Endodermal cell (in vitro differentiated cells): ENCODE measurements at regions not wholly inside any gene's neighbourhood (a gene's known extent, or its start where the extent isn't known, plus 50 kb on each side); places are given as distances from the start of the nearest gene placed in this dataset.
"Not testable (repeated sequence)": the region's sequence is repeated elsewhere in the genome, so short reads cannot be mapped to it uniquely, and the experiment has no call there.

Source experiments
- DNase-seq: peaks from one replicate; pipeline ENCODE4 v3.0.0-alpha.2; 2017
- H3K27ac ChIP-seq: 2 replicates; pipeline ENCODE4 v1.5.1; 2013; ENCODE audit warnings: mild to moderate bottlenecking, low read depth, low read length, moderate library complexity
- H3K27me3 ChIP-seq: 2 replicates; pipeline ENCODE4 v1.6.1; 2013; ENCODE audit warnings: mild to moderate bottlenecking, low read length, moderate library complexity; ENCODE audit not compliant: insufficient read depth, control insufficient read depth, poor library complexity, severe bottlenecking
- H3K36me3 ChIP-seq: 2 replicates; pipeline ENCODE4 v1.7.0; 2013; ENCODE audit warnings: mild to moderate bottlenecking, low read length, moderate library complexity; ENCODE audit not compliant: control insufficient read depth, insufficient read depth
- H3K4me1 ChIP-seq: one replicate; pipeline ENCODE4 v1.7.0; 2013; ENCODE audit warnings: low read length; ENCODE audit not compliant: control insufficient read depth, insufficient read depth
- H3K4me3 ChIP-seq: 2 replicates; pipeline ENCODE4 v1.5.1; 2013; ENCODE audit warnings: mild to moderate bottlenecking, low read length, moderate library complexity
- H3K9ac ChIP-seq: 2 replicates; pipeline ENCODE4 v1.6.1; 2013; ENCODE audit warnings: mild to moderate bottlenecking, low read length, moderate library complexity; ENCODE audit not compliant: poor library complexity, severe bottlenecking; ENCODE audit errors: extremely low read depth
- H3K9me3 ChIP-seq: 2 replicates; pipeline ENCODE4 v1.6.1; 2013; ENCODE audit warnings: mild to moderate bottlenecking, low read length, moderate library complexity; ENCODE audit not compliant: control insufficient read depth
- H3K27ac Mint-ChIP-seq: 2 replicates; pipeline ENCODE4 v1.8.0; 2020; ENCODE audit warnings: mixed read lengths
- H3K27me3 Mint-ChIP-seq: 2 replicates; pipeline ENCODE4 v1.8.0; 2021; ENCODE audit warnings: mild to moderate bottlenecking, mixed read lengths; ENCODE audit not compliant: insufficient read depth
- H3K36me3 Mint-ChIP-seq: 2 replicates; pipeline ENCODE4 v1.8.0; 2020; ENCODE audit warnings: low read depth, mixed read lengths
- H3K4me1 Mint-ChIP-seq: 2 replicates; pipeline ENCODE4 v1.8.0; 2020; ENCODE audit warnings: mixed read lengths
- H3K4me3 Mint-ChIP-seq: 2 replicates; pipeline ENCODE4 v1.8.0; 2020; ENCODE audit warnings: mild to moderate bottlenecking, moderate library complexity, mixed read lengths
- H3K9me3 Mint-ChIP-seq: 2 replicates; pipeline ENCODE4 v1.8.0; 2020; ENCODE audit warnings: mild to moderate bottlenecking, mixed read lengths
- CTCF ChIP-seq: fragments of 200-600 bp; sonication (generic); conservative IDR thresholded peaks from 2 replicates; pipeline ENCODE4 v1.5.0; 2021; ENCODE audit warnings: antibody characterized with exemption, mild to moderate bottlenecking
- WGBS, 2 experiments: methylation state at CpG; one replicate each; pipeline versions ENCODE4 v1.1.5 to v1.1.7; 2013; ENCODE audit warnings: missing lambda C conversion rate in 2 of 2, mixed read lengths in 1 of 2; ENCODE audit not compliant: insufficient coverage in 1 of 2, insufficient read length in 1 of 2; 5-methylcytosine and 5-hydroxymethylcytosine counted together

GRCh38 chr10:2899246-2899951 is 167.9 kb upstream of the PFKP start:
- Mint-ChIP-seq H3K36me3 (no peaks in the 10 kb centered on the region), H3K4me3 (no peak overlapping the region), H3K27ac (no peak overlapping the region), H3K4me1 (no peaks in the 10 kb centered on the region), H3K9me3 (no peaks in the 10 kb centered on the region), H3K27me3 (peaks cover 2% of the 10 kb centered on the region)
- TF ChIP-seq CTCF, result no peak
- Histone ChIP-seq H3K4me1 (no peaks in the 10 kb centered on the region), H3K9me3 (no peaks in the 10 kb centered on the region), H3K27ac (no peak overlapping the region), H3K27me3 (no peaks in the 10 kb centered on the region), H3K9ac (no peak overlapping the region), H3K36me3 (no peaks in the 10 kb centered on the region), H3K4me3 (no peak overlapping the region)
- 89 to 91% methylated on average over 11 to 19 of the region's 19 CpGs for WGBS, 2 experiments
- DNase-seq, result no peak

- H3K36me3 Mint-ChIP-seq, result no peaks in the 10 kb centered on the region
- H3K9me3 Mint-ChIP-seq, result no peaks in the 10 kb centered on the region
- no peak overlapping the region for H3K27ac Mint-ChIP-seq
- no peaks in the 10 kb centered on the region for H3K36me3 ChIP-seq
- no peak overlapping the region for H3K9ac ChIP-seq
- H3K27ac ChIP-seq, result no peak overlapping the region
- no peak overlapping the region for H3K4me3 Mint-ChIP-seq
- WGBS, 2 experiments, result 93 to 97% methylated on average over 5 to 6 of the region's 6 CpGs
- H3K4me1 Mint-ChIP-seq, result no peaks in the 10 kb centered on the region
- H3K27me3 Mint-ChIP-seq, result peaks cover 2% of the 10 kb centered on the region
- no peak overlapping the region for H3K4me3 ChIP-seq
- no peaks in the 10 kb centered on the region for H3K4me1 ChIP-seq
- H3K27me3 ChIP-seq, result no peaks in the 10 kb centered on the region
- no peak for DNase-seq
- no peaks in the 10 kb centered on the region for H3K9me3 ChIP-seq
- TF ChIP-seq CTCF, result no peak
These were observed 168.9 kb upstream of the PFKP start for GRCh38 chr10:2898509-2898860.

- Histone ChIP-seq H3K9me3 (no peaks in the 10 kb centered on the region), H3K27ac (no peak overlapping the region), H3K4me3 (no peak overlapping the region), H3K4me1 (no peaks in the 10 kb centered on the region), H3K27me3 (no peaks in the 10 kb centered on the region), H3K36me3 (no peaks in the 10 kb centered on the region), H3K9ac (no peak overlapping the region)
- Mint-ChIP-seq H3K9me3 (no peaks in the 10 kb centered on the region), H3K4me3 (no peak overlapping the region), H3K27me3 (no peaks in the 10 kb centered on the region), H3K4me1 (no peaks in the 10 kb centered on the region), H3K27ac (no peak overlapping the region), H3K36me3 (no peaks in the 10 kb centered on the region)
- no peak for DNase-seq
- WGBS, 2 experiments, result 84 to 98% methylated on average over 8 to 13 of the region's 13 CpGs
- no peak for TF ChIP-seq CTCF
These were observed 169.5 kb upstream of the PFKP start for GRCh38 chr10:2897619-2898508.

GRCh38 chr10:2896334-2896733 is 171.0 kb upstream of the PFKP start:
- not testable (repeated sequence) for H3K36me3 ChIP-seq, DNase-seq, H3K9ac ChIP-seq, H3K27ac Mint-ChIP-seq, H3K27me3 Mint-ChIP-seq, H3K4me3 Mint-ChIP-seq, H3K36me3 Mint-ChIP-seq, H3K27me3 ChIP-seq, H3K9me3 ChIP-seq, H3K4me1 Mint-ChIP-seq, H3K4me3 ChIP-seq, H3K4me1 ChIP-seq, H3K27ac ChIP-seq, H3K9me3 Mint-ChIP-seq
- WGBS, 2 experiments, result 89% methylated on average over 1 of the region's 1 CpG; no CpG with 5 or more reads in 1 of the 2 experiments
